ENCODE measurements at regions not wholly inside any gene's neighbourhood (a gene's known extent, or its start where the extent isn't known, plus 50 kb on each side); places are given as distances from the start of the nearest gene placed in this dataset.
"Not testable (repeated sequence)": the region's sequence is repeated elsewhere in the genome, so short reads cannot be mapped to it uniquely, and the experiment has no call there.

- DNase-seq (ENCODE audit: low read depth in 2 of 2) = no peak
These were observed 655.0 kb downstream of the RWDD3 start for GRCh38 chr1:95888941-95889390.

GRCh38 chr1:95889400-95889799, 655.4 kb downstream of the RWDD3 start:
- no peak for DNase-seq (ENCODE audit: low read depth in 2 of 2)

GRCh38 chr1:95893921-95894320, 659.9 kb downstream of the RWDD3 start:
- no peak for DNase-seq (ENCODE audit: low read depth in 2 of 2)

- DNase-seq (ENCODE audit: low read depth in 2 of 2) = no peak
These were observed 669.0 kb downstream of the RWDD3 start for GRCh38 chr1:95903060-95903459.

GRCh38 chr1:95905818-95906395, 671.9 kb downstream of the RWDD3 start:
- no peak for DNase-seq (ENCODE audit: low read depth in 2 of 2)

GRCh38 chr1:95911739-95912138, 677.7 kb downstream of the RWDD3 start:
- DNase-seq (ENCODE audit: low read depth in 2 of 2) = not testable (repeated sequence)

GRCh38 chr1:95916616-95917015, 682.6 kb downstream of the RWDD3 start:
- DNase-seq (ENCODE audit: low read depth in 2 of 2) = no peak

GRCh38 chr1:95924684-95925083, 690.7 kb downstream of the RWDD3 start:
- DNase-seq (ENCODE audit: low read depth in 2 of 2) = no peak

- no peak for DNase-seq (ENCODE audit: low read depth in 2 of 2)
These were observed 692.3 kb downstream of the RWDD3 start for GRCh38 chr1:95926331-95926730.

- DNase-seq (ENCODE audit: low read depth in 2 of 2) = no peak
These were observed 693.1 kb downstream of the RWDD3 start for GRCh38 chr1:95927061-95927460.

GRCh38 chr1:95935719-95936118, 701.7 kb downstream of the RWDD3 start:
- DNase-seq (ENCODE audit: low read depth in 2 of 2) = no peak

GRCh38 chr1:95941121-95941798, 707.2 kb downstream of the RWDD3 start:
- DNase-seq (ENCODE audit: low read depth in 2 of 2) = no peak

GRCh38 chr1:95948023-95948422, 714.0 kb downstream of the RWDD3 start:
- no peak for DNase-seq (ENCODE audit: low read depth in 2 of 2)

GRCh38 chr1:95951371-95952102, 717.5 kb downstream of the RWDD3 start:
- no peak for DNase-seq (ENCODE audit: low read depth in 2 of 2)

GRCh38 chr1:95953015-95953414, 719.0 kb downstream of the RWDD3 start:
- no peak for DNase-seq (ENCODE audit: low read depth in 2 of 2)

- no peak for DNase-seq (ENCODE audit: low read depth in 2 of 2)
These were observed 720.6 kb downstream of the RWDD3 start for GRCh38 chr1:95954585-95954984.

- DNase-seq (ENCODE audit: low read depth in 2 of 2) = no peak
These were observed 722.2 kb downstream of the RWDD3 start for GRCh38 chr1:95956215-95956614.

GRCh38 chr1:95957748-95958147, 723.7 kb downstream of the RWDD3 start:
- no peak for DNase-seq (ENCODE audit: low read depth in 2 of 2)

GRCh38 chr1:95966866-95967265, 732.9 kb downstream of the RWDD3 start:
- no peak for DNase-seq (ENCODE audit: low read depth in 2 of 2)

GRCh38 chr1:95974586-95974985, 740.6 kb downstream of the RWDD3 start:
- no peak for DNase-seq (ENCODE audit: low read depth in 2 of 2)

GRCh38 chr1:95982711-95983110, 738.9 kb upstream of the PTBP2 start:
- DNase-seq (ENCODE audit: low read depth in 2 of 2) = no peak

GRCh38 chr1:95983831-95984230, 737.8 kb upstream of the PTBP2 start:
- DNase-seq (ENCODE audit: low read depth in 2 of 2) = no peak
